HG03469 (cell line): ENCODE measurements at regions not wholly inside any gene's neighbourhood (a gene's known extent, or its start where the extent isn't known, plus 50 kb on each side); places are given as distances from the start of the nearest gene placed in this dataset.
"Not testable (repeated sequence)": the region's sequence is repeated elsewhere in the genome, so short reads cannot be mapped to it uniquely, and the experiment has no call there.

Experiments used
- ATAC-seq: cut with Tn5 transposase; IDR thresholded peaks from one replicate; pipeline ENCODE4 v1.9.1; 2021; ENCODE audit warnings: mild to moderate bottlenecking, moderate library complexity, moderate number of reproducible peaks; ENCODE audit not compliant: unreplicated experiment

GRCh38 chr12:107607464-107608392, 77.9 kb upstream of the PWP1 start:
- no peak for ATAC-seq

- not testable (repeated sequence) for ATAC-seq
These were observed 76.8 kb upstream of the PWP1 start for GRCh38 chr12:107608779-107609178.

- no peak for ATAC-seq
These were observed 75.4 kb upstream of the PWP1 start for GRCh38 chr12:107610021-107610859.

GRCh38 chr12:107612508-107612907, 73.1 kb upstream of the PWP1 start:
- ATAC-seq = no peak

DNA sequence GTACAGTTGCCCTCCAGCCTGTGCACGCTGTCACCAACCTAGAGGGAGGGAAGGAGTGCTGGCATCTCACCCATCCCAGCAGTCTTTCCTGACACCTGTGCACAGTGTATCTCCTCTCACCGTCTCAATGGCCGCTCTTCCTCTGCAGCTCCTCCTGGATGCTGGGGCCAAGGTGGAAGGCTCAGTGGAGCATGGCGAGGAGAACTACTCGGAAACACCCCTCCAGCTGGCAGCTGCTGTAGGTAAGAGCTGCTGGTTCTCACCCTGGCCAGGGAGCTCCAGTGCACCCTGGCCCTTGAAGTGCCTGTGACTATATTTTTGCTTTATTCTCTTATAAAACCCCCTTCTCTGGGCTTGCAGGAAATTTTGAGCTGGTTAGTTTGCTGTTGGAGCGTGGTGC, 68.7 kb upstream of the PWP1 start:
- ATAC-seq = no peak

- ATAC-seq = no peak
These were observed 67.5 kb upstream of the PWP1 start for GRCh38 chr12:107618106-107618505.

DNA sequence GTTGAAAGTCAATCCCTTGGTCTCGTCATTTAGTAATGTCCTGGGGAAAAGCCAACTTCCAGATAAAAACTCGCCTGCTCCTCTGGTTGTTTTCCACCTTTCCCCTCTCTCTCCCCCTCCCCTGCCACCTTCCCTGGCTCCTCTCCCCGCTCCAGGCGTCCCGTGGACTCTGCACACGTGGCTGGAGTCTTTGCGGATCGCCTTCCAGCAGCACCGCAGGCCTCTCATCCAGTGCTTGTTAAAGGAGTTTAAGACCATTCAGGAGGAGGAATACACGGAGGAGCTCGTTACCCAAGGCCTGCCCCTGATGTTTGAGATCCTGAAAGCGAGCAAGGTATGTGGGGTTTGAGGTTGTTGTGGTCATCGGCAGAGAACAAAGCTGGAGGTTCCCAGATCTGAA, 65.8 kb upstream of the PWP1 start:
- ATAC-seq = no peak

GRCh38 chr12:107622001-107622400, 63.6 kb upstream of the PWP1 start:
- no peak for ATAC-seq

DNA sequence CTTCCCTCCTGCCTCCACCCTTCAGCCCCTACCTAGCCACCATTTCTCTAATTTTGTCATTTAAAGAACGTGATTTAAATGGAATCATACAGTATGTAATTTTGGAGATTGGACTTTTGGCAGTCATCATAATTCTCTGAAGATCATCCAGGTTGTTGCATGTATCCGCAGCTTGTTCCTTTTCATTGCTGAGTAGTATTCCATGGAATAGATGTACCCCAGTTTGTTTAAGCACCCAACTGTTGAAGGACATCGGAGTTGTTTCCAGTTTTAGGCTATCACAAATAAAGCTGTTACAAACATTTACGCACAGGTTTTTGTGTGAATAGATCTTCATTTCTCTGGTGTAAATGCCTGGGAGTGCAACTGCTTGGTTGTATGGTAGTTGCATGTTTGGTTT, 61.1 kb upstream of the PWP1 start:
- ATAC-seq = no peak

- ATAC-seq = no peak
These were observed 53.9 kb upstream of the PWP1 start for GRCh38 chr12:107631715-107632114.

DNA sequence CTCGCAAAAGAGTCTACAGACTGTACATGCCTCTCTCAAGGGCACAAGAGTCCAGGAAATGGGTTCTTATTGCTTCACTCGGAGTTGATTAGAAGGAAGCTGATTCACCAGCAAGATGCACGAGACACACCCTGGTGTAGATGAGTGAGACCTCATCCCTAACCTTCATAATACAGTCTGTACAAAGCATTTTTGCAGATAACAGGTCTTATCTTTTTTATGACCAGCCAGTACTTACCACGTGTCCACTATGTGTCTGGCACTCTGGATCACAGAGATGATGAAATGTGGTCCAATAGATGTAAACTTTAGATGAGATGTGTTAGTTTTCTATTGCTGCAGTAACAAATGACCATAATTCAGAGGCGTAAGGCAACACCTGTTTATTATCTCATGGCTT, 53.4 kb upstream of the PWP1 start:
- ATAC-seq = no peak

DNA sequence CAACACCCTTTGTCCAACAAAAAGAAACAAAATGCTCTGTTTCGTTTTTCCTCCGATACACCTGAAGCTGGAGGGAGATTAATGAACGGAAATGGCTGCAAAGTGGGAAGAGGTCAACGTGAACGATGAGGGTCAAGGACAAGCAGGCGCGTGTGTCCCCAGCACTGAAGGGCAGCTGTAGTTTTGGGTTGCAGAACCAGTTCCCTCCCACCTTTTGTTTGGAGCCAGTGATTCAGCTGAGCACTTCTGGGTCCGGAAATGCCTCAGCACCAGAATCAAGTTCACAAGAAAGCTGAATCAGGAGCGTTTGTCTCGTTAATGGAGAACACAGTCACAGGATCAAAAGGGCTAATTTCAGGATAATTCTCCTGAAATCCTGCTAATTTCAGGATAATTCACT, 51.1 kb upstream of the PWP1 start:
- no peak for ATAC-seq

DNA sequence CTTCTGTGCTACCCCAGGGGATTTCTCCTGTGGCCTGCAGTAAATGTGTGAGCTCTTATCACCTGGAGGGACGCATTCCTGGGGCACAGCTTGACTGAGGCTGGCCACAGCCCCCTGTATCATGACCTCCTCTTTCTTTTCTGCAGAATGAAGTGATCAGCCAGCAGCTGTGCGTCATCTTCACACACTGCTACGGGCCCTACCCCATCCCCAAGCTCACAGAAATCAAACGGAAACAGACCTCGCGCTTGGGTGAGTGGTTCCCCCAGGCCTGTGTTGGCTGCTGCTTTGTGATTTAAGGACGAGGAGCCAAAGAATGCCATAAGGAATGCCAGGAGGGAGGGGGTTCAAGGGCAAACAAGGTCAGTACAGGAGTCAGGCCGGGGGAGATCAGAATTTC, 50.5 kb upstream of the PWP1 start:
- no peak for ATAC-seq
